Neural cell (in vitro differentiated cells): ENCODE measurements at regions not wholly inside any gene's neighbourhood (a gene's known extent, or its start where the extent isn't known, plus 50 kb on each side); places are given as distances from the start of the nearest gene placed in this dataset.

Experiments used
- CTCF ChIP-seq: fragments of 450-650 bp; IDR thresholded peaks from 2 replicates; pipeline ENCODE4 v1.5.1; 2014; ENCODE audit warnings: antibody characterized with exemption, mild to moderate bottlenecking, moderate library complexity; ENCODE audit not compliant: poor library complexity, severe bottlenecking
- EP300 ChIP-seq: fragments of 450-650 bp; conservative IDR thresholded peaks from 2 replicates; pipeline ENCODE4 v1.6.1; 2014; ENCODE audit warnings: antibody characterized with exemption, mild to moderate bottlenecking, moderate library complexity; ENCODE audit not compliant: poor library complexity, severe bottlenecking

GRCh38 chr10:9910446-9910845, 1107.2 kb upstream of the CELF2 start:
- no peak for TF ChIP-seq CTCF
- TF ChIP-seq EP300: no peak
